VCaP (cell line): ENCODE measurements at regions not wholly inside any gene's neighbourhood (a gene's known extent, or its start where the extent isn't known, plus 50 kb on each side); places are given as distances from the start of the nearest gene placed in this dataset.
"Not testable (repeated sequence)": the region's sequence is repeated elsewhere in the genome, so short reads cannot be mapped to it uniquely, and the experiment has no call there.

Experiments used
- H3K27ac ChIP-seq: fragments of 450-650 bp; 2 replicates; pipeline ENCODE4 v1.5.1; 2017
- TF ChIP-seq, protein P1 (sequence below): fragments of 450-650 bp; conservative IDR thresholded peaks from 2 replicates; pipeline ENCODE4 v1.5.1; 2017; ENCODE audit warnings: mild to moderate bottlenecking, moderate library complexity

DNA sequence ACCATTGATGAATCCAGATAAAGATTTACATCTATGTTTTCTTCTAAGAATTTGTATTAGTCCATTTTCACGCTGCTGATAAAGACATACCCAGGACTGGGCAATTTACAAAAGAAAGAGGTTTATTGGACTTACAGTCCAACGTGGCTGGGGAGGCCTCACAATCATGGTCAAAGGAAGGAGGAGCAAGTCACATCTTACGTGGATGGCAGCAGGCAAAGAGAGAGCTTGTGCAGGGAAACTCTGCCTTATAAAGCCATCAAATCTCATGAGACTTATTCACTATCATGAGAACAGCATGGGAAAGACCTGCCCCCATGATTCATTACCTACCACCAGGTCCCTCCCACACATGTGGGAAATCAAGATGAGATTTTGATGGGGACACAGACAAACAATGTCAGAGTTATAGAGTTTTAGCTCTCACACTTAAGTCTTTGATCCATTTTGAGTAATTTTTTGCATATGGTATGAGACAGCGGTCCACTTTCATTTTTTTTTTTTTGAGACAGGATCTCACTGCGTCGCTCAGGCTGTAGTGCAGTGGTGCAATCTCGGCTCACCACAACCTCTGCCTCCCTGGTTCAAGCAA, 53.5 kb upstream of the JADE2 start:
- H3K27ac ChIP-seq, result not testable (repeated sequence)

DNA sequence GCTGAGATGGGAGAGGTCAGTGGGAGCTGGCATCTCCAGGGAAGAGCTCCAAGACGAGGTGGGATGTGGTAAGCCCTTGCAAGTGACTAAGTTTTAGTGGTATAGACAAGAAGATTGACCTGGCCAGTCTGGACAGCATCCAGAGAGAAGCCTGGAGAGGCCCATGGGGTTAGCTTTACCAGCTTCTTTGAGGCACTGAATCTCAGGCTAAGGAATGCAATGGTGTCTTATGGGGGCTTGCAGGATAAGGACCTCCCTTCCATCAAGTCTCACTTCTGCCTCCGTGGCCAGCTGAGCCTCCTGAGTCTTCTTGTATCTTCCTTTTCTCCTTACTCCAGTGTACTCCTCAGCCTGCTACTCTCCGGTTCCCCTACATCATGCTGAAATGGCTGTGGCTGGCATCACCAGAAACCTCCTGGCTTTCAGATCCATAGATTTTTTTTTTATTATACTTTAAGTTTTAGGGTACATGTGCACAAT, 56.5 kb upstream of the JADE2 start:
- no peak overlapping the region for H3K27ac ChIP-seq
- TF ChIP-seq, protein P1, sequence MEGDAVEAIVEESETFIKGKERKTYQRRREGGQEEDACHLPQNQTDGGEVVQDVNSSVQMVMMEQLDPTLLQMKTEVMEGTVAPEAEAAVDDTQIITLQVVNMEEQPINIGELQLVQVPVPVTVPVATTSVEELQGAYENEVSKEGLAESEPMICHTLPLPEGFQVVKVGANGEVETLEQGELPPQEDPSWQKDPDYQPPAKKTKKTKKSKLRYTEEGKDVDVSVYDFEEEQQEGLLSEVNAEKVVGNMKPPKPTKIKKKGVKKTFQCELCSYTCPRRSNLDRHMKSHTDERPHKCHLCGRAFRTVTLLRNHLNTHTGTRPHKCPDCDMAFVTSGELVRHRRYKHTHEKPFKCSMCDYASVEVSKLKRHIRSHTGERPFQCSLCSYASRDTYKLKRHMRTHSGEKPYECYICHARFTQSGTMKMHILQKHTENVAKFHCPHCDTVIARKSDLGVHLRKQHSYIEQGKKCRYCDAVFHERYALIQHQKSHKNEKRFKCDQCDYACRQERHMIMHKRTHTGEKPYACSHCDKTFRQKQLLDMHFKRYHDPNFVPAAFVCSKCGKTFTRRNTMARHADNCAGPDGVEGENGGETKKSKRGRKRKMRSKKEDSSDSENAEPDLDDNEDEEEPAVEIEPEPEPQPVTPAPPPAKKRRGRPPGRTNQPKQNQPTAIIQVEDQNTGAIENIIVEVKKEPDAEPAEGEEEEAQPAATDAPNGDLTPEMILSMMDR, result no peak

DNA sequence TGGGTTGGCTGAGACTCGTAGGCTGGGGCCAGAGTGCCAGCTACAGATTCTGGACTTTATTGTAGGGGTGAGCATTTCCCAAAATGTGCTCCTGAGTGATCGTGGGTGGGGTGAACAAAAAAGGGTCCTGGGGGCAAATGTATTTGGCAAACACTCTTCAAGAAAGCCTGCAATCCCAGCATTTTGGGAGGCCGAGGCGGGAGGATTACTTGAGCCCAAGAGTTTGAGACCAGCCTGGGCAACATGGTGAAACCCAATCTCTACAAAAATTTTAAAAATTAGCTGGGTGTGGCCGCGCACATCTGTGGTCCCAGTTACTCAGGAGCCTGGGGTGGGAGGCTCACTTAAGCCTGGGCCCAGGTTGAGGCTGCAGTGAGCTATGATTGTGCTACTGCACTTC, 55.5 kb upstream of the CDKN2AIPNL start:
- TF ChIP-seq, protein P1, result no peak
- peak overlapping the region; percentile 93 for H3K27ac ChIP-seq

DNA sequence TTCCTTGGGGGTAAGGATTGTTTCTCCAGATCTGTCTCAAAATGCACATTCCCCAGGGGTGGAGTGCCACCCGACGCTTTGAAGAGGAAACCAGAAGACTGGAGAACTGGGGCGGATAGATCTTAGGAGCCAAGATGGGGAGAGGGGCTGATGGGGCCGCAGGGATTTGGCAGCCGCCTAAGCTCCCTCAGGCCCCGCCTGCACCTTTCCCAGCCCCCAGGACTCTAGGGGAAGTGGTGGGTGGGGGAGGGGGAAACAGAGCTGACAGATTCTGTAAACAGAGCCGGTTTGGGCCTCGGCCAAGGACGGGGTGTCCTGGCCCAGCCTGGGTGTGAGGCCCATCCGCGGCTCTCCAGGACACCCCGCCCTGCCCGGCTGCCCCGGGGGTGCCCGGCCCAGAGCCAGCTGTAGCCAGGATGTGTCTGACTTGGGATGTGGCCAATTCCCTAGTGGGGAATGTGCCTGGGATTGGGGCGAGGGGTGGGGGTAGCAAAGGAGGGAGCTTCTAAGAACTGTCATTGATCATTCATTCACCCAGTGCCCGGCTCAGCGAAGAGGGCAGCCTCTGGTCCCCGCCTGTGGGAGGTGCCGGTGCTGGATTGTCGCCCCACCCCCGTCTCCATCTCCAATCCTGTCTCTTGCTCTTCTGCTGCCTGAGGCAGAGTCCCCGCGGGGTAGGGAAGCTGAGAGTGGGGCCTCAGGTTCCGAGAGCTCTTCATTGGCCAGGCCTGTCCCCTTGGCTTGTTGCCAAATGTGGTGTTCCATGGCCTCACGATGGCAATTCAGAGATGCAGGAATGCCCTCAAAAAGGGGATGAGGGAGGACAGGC, 54.8 kb upstream of the CDKN2AIPNL start:
- TF ChIP-seq, protein P1, result no peak
- H3K27ac ChIP-seq, result peak overlapping the region; percentile 93

DNA sequence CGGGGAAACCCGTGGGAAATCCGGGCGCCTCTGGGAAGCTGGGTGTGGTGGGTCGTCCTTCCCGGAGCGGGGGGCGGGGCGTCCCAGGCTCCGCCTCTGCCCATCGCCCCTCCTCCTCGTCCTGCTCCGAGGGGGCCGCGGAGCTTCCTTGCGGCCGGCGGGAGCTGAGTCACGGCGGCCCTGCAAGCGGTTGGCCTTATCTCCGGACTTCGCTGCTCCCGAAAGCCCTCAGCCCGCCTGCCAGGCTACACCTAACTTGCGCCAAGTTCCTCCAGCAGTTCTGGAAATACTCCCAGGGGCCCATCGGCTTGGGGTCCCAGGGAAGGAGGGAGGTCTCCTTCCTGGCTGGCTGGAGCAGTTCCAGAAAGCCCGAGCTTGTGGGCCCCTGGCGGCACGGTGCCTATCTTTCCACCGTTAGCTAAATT, 54.1 kb upstream of the CDKN2AIPNL start:
- TF ChIP-seq, protein P1, result no peak
- H3K27ac ChIP-seq, result peak overlapping the region; percentile 93

DNA sequence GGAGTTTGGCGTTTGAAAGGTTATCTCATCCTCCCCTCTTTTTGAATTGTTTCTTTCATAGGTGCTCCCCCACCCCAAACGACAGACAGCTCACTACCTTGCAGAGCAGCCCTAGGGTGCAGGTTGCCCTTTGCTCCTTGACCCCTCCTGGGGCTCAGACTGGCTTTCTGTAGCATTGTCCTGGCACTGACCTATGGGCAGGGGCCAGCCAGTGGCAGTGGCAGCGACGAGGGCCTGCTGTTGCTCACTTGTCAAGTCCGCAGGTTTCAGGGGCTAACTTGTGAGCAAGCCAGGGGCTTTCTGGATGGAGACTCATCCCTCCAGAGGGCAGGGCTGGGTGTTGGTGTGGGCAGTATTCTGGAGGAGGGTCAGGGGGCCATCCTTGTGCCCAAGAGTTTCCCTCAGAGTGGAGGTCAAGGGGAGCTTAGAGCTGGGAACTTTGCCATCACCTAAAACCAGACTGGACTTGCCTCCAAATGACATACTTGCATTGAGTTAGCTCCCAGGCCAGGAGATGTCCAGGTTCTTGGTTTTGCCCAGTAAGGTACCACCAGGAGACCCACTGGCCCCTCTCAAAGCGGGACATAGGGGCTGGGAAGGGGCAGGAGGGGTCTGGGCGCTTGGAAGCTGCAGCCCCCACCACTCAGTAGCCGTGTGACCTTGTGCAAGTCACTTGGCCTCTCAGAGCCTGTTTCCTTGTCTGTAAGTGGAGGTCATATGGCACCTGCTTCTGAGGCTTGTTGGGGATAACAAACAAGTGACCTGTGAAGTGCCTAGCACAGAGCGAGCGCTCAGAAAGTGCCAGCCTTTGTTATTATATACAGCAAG, 53.5 kb upstream of the CDKN2AIPNL start:
- TF ChIP-seq, protein P1, result no peak
- H3K27ac ChIP-seq, result peak overlapping the region; percentile 93

DNA sequence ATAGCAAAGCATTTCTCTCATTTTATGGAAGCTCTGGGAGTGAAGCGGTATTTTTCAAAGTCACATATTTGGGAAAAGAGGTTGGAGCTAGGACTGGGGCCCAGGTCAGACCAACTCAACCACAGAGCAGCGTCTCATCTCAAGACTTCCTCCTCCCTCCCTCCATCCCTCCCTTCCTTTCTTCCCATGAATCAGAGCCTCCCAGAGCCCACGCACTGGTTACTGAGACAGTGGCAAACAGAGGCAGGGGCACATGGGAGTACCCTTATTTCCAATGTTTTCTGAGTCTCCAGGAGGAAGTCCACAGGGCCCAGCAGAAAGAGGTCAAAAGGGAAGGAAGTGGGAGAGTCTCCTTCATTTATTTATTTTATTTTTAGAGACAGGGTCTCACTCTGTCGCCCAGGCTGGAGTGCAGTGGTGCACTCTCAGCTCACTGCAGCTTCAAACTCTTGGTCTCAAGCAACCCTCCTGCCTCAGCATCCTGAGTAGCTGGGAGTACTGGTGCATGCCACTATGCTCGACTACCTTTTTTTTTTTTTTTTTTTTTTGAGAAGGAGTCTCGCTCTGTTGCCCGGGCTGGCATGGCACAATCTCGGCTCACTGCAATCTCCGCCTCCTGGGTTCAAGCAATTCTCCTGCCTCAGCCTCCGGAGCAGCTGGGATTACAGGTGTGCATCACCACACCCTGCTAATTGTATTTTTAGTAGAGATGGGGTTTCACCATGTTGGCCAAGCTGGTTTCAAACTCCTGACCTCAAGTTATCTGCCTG, 52.5 kb upstream of the CDKN2AIPNL start:
- no peak overlapping the region for H3K27ac ChIP-seq

More for the DNA sequence above, 52.5 kb upstream of the CDKN2AIPNL start:
- TF ChIP-seq, protein P1, result no peak
